ENCODE measurements at regions not wholly inside any gene's neighbourhood (a gene's known extent, or its start where the extent isn't known, plus 50 kb on each side); places are given as distances from the start of the nearest gene placed in this dataset.

DNA sequence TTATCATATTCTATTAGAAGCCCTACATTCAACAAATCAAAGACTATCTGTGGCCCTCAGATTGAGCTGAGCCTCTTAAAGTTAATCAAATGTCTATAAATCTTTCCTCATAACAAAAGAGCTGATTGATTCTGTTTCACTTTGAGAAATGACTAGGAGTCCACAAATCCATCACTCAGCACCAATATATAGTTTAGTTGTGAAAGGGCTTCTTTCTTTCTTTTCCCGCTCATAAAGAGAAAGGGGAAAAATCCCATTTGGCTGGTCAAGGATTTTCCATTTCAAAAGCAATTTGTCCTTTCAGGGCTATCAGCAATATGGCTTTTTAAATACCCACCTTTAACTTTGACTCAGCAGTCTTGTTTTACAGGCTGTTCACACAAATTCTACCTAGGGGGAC, 408.5 kb upstream of the PCDH20 start:
- TF ChIP-seq, protein P1, sequence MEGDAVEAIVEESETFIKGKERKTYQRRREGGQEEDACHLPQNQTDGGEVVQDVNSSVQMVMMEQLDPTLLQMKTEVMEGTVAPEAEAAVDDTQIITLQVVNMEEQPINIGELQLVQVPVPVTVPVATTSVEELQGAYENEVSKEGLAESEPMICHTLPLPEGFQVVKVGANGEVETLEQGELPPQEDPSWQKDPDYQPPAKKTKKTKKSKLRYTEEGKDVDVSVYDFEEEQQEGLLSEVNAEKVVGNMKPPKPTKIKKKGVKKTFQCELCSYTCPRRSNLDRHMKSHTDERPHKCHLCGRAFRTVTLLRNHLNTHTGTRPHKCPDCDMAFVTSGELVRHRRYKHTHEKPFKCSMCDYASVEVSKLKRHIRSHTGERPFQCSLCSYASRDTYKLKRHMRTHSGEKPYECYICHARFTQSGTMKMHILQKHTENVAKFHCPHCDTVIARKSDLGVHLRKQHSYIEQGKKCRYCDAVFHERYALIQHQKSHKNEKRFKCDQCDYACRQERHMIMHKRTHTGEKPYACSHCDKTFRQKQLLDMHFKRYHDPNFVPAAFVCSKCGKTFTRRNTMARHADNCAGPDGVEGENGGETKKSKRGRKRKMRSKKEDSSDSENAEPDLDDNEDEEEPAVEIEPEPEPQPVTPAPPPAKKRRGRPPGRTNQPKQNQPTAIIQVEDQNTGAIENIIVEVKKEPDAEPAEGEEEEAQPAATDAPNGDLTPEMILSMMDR (conservative IDR thresholded peaks at IDR 0.05; ENCODE audit: low read depth in 2 of 2) = no peak
- TF ChIP-seq POLR2AphosphoS5 (IDR thresholded peaks at IDR 0.05; ENCODE audit: low read depth) (no peak), ZNF331 (CRISPR knock-in tag; IDR thresholded peaks at IDR 0.05; ENCODE audit: low read depth) (no peak), EZH2 (IDR thresholded peaks at IDR 0.05; ENCODE audit: low read depth, unreplicated experiment) (no peak), JUNB (IDR thresholded peaks at IDR 0.05; ENCODE audit: unreplicated experiment) (no peak), EZH2phosphoT487 (IDR thresholded peaks at IDR 0.05; ENCODE audit: unreplicated experiment) (no peak)
- TF ChIP-seq, protein P2, sequence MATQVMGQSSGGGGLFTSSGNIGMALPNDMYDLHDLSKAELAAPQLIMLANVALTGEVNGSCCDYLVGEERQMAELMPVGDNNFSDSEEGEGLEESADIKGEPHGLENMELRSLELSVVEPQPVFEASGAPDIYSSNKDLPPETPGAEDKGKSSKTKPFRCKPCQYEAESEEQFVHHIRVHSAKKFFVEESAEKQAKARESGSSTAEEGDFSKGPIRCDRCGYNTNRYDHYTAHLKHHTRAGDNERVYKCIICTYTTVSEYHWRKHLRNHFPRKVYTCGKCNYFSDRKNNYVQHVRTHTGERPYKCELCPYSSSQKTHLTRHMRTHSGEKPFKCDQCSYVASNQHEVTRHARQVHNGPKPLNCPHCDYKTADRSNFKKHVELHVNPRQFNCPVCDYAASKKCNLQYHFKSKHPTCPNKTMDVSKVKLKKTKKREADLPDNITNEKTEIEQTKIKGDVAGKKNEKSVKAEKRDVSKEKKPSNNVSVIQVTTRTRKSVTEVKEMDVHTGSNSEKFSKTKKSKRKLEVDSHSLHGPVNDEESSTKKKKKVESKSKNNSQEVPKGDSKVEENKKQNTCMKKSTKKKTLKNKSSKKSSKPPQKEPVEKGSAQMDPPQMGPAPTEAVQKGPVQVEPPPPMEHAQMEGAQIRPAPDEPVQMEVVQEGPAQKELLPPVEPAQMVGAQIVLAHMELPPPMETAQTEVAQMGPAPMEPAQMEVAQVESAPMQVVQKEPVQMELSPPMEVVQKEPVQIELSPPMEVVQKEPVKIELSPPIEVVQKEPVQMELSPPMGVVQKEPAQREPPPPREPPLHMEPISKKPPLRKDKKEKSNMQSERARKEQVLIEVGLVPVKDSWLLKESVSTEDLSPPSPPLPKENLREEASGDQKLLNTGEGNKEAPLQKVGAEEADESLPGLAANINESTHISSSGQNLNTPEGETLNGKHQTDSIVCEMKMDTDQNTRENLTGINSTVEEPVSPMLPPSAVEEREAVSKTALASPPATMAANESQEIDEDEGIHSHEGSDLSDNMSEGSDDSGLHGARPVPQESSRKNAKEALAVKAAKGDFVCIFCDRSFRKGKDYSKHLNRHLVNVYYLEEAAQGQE (IDR thresholded peaks at IDR 0.05; ENCODE audit: unreplicated experiment) = no peak
- TF ChIP-seq, protein P3, sequence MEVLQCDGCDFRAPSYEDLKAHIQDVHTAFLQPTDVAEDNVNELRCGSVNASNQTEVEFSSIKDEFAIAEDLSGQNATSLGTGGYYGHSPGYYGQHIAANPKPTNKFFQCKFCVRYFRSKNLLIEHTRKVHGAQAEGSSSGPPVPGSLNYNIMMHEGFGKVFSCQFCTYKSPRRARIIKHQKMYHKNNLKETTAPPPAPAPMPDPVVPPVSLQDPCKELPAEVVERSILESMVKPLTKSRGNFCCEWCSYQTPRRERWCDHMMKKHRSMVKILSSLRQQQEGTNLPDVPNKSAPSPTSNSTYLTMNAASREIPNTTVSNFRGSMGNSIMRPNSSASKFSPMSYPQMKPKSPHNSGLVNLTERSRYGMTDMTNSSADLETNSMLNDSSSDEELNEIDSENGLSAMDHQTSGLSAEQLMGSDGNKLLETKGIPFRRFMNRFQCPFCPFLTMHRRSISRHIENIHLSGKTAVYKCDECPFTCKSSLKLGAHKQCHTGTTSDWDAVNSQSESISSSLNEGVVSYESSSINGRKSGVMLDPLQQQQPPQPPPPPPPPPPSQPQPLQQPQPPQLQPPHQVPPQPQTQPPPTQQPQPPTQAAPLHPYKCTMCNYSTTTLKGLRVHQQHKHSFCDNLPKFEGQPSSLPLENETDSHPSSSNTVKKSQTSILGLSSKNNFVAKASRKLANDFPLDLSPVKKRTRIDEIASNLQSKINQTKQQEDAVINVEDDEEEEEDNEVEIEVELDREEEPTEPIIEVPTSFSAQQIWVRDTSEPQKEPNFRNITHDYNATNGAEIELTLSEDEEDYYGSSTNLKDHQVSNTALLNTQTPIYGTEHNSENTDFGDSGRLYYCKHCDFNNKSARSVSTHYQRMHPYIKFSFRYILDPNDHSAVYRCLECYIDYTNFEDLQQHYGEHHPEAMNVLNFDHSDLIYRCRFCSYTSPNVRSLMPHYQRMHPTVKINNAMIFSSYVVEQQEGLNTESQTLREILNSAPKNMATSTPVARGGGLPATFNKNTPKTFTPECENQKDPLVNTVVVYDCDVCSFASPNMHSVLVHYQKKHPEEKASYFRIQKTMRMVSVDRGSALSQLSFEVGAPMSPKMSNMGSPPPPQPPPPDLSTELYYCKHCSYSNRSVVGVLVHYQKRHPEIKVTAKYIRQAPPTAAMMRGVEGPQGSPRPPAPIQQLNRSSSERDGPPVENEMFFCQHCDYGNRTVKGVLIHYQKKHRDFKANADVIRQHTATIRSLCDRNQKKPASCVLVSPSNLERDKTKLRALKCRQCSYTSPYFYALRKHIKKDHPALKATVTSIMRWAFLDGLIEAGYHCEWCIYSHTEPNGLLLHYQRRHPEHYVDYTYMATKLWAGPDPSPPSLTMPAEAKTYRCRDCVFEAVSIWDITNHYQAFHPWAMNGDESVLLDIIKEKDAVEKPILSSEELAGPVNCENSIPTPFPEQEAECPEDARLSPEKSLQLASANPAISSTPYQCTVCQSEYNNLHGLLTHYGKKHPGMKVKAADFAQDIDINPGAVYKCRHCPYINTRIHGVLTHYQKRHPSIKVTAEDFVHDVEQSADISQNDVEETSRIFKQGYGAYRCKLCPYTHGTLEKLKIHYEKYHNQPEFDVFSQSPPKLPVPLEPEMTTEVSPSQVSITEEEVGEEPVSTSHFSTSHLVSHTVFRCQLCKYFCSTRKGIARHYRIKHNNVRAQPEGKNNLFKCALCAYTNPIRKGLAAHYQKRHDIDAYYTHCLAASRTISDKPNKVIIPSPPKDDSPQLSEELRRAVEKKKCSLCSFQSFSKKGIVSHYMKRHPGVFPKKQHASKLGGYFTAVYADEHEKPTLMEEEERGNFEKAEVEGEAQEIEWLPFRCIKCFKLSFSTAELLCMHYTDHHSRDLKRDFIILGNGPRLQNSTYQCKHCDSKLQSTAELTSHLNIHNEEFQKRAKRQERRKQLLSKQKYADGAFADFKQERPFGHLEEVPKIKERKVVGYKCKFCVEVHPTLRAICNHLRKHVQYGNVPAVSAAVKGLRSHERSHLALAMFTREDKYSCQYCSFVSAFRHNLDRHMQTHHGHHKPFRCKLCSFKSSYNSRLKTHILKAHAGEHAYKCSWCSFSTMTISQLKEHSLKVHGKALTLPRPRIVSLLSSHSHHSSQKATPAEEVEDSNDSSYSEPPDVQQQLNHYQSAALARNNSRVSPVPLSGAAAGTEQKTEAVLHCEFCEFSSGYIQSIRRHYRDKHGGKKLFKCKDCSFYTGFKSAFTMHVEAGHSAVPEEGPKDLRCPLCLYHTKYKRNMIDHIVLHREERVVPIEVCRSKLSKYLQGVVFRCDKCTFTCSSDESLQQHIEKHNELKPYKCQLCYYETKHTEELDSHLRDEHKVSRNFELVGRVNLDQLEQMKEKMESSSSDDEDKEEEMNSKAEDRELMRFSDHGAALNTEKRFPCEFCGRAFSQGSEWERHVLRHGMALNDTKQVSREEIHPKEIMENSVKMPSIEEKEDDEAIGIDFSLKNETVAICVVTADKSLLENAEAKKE (CRISPR knock-in tag; IDR thresholded peaks at IDR 0.05) = no peak

Measured in GM23338 (cell line).